Fibroblast of pulmonary artery (primary cell): ENCODE measurements at regions not wholly inside any gene's neighbourhood (a gene's known extent, or its start where the extent isn't known, plus 50 kb on each side); places are given as distances from the start of the nearest gene placed in this dataset.

Source experiments
- DNase-seq: peaks from one replicate; pipeline ENCODE4 v3.0.0-alpha.2; 2010; ENCODE audit warnings: low read depth
- H3K4me3 ChIP-seq: replicated peaks from 2 replicates; pipeline ENCODE4 v1.5.1; 2011; ENCODE audit warnings: low read depth, mild to moderate bottlenecking, control low read depth, low read length, moderate library complexity
- CTCF ChIP-seq: IDR thresholded peaks from 2 replicates; pipeline ENCODE4 v1.5.1; 2011; ENCODE audit warnings: mild to moderate bottlenecking, control low read depth, low read length, inconsistent platforms; ENCODE audit errors: missing control alignments

- H3K4me3 ChIP-seq = no peak overlapping the region
- DNase-seq = peak; percentile 39
- no peak for TF ChIP-seq CTCF
Observed at GRCh38 chr1:223031733-223032601, 111.1 kb downstream of the TLR5 start.

GRCh38 chr1:223033658-223034057 lies 109.4 kb downstream of the TLR5 start:
- TF ChIP-seq CTCF = no peak
- DNase-seq = no peak
- H3K4me3 ChIP-seq = no peak overlapping the region

GRCh38 chr1:223034270-223034798 lies 108.7 kb downstream of the TLR5 start:
- H3K4me3 ChIP-seq = no peak overlapping the region
- no peak for TF ChIP-seq CTCF
- no peak for DNase-seq

- no peak for DNase-seq
- no peak for TF ChIP-seq CTCF
- no peak overlapping the region for H3K4me3 ChIP-seq
Observed at GRCh38 chr1:223035724-223036478, 107.1 kb downstream of the TLR5 start.

GRCh38 chr1:223036479-223036845 lies 106.6 kb downstream of the TLR5 start:
- TF ChIP-seq CTCF = no peak
- no peak for DNase-seq
- no peak overlapping the region for H3K4me3 ChIP-seq

- no peak for DNase-seq
- no peak for TF ChIP-seq CTCF
- H3K4me3 ChIP-seq = no peak overlapping the region
Observed at GRCh38 chr1:223037845-223038244, 105.2 kb downstream of the TLR5 start.
